H1 (cell line): ENCODE measurements at regions not wholly inside any gene's neighbourhood (a gene's known extent, or its start where the extent isn't known, plus 50 kb on each side); places are given as distances from the start of the nearest gene placed in this dataset.

Experiments
- CTCF ChIA-PET: fragments of 300-600 bp; sonication (Branson Sonifier 250); formaldehyde crosslinking; loops from one replicate; lab custom pipeline; 2021; ENCODE audit not compliant: partially characterized antibody; lab: Charles Lee
- POLR2A ChIA-PET: fragments of 300-600 bp; sonication (Branson Sonifier 250); formaldehyde crosslinking; loops from one replicate; lab custom pipeline; 2021; ENCODE audit warnings: inconsistent platforms; ENCODE audit not compliant: partially characterized antibody; lab: Charles Lee
- DNase-seq, 2 experiments: peaks; one replicate each; pipeline versions ENCODE4 v3.0.0 to v3.0.0-alpha.2; 2010 to 2022; ENCODE audit warnings: low spot score in 2 of 2, low read depth in 1 of 2, mixed read lengths in 1 of 2
- FAIRE-seq: peaks from 2 replicates; lab custom pipeline; 2011; peaks lifted over from hg19 to GRCh38; lab: Jason Lieb, UNC
- H2AFZ ChIP-seq: 2 replicates; pipeline ENCODE4 v1.8.1; 2012; ENCODE audit warnings: low read length, inconsistent platforms
- H2AK5ac ChIP-seq: 2 replicates; pipeline ENCODE4 v1.6.1; 2013; ENCODE audit warnings: low read depth, low read length
- H2BK120ac ChIP-seq: replicated peaks from 2 replicates; pipeline ENCODE3; 2013; ENCODE audit warnings: low read depth, low read length, inconsistent platforms
- H2BK12ac ChIP-seq: 2 replicates; pipeline ENCODE4 v1.6.1; 2013; ENCODE audit warnings: low read depth, low read length
- H2BK15ac ChIP-seq: 2 replicates; pipeline ENCODE4 v1.6.1; 2013; ENCODE audit warnings: low read length
- H2BK20ac ChIP-seq: 2 replicates; pipeline ENCODE4 v1.6.1; 2013; ENCODE audit warnings: low read length
- H2BK5ac ChIP-seq: 2 replicates; pipeline ENCODE4 v1.6.1; 2013; ENCODE audit warnings: low read depth, low read length
- H3K14ac ChIP-seq: 2 replicates; pipeline ENCODE4 v1.6.1; 2013; ENCODE audit warnings: inconsistent platforms; ENCODE audit not compliant: insufficient read length
- H3K18ac ChIP-seq: 2 replicates; pipeline ENCODE4 v1.6.1; 2013; ENCODE audit warnings: low read length; ENCODE audit errors: extremely low read depth
- H3K23ac ChIP-seq: 2 replicates; pipeline ENCODE4 v1.6.1; 2013; ENCODE audit warnings: inconsistent platforms; ENCODE audit not compliant: insufficient read length
- H3K23me2 ChIP-seq: 2 replicates; pipeline ENCODE4 v1.6.1; 2013; ENCODE audit warnings: low read depth, low read length
- H3K27ac ChIP-seq: 2 replicates; pipeline ENCODE4 v1.6.1; 2011; ENCODE audit warnings: low read depth, low read length, inconsistent platforms
- H3K27me3 ChIP-seq, 4 experiments: replicated peaks in 1 of 4; 1 replicate in 1 of 4; 2 replicates in 3 of 4; pipeline versions ENCODE4 v1.6.1 to v1.8.1; 2011 to 2013; ENCODE audit warnings: low read length in 3 of 4, mild to moderate bottlenecking in 3 of 4, inconsistent platforms in 2 of 4, mixed read lengths in 2 of 4, moderate library complexity in 1 of 4; ENCODE audit not compliant: control insufficient read depth in 3 of 4, insufficient read depth in 3 of 4; ENCODE audit errors: extremely low read depth in 1 of 4
- H3K36me3 ChIP-seq, 4 experiments: 2 replicates each; pipeline versions ENCODE4 v1.6.1 to v1.8.1; 2011 to 2013; ENCODE audit warnings: mild to moderate bottlenecking in 4 of 4, low read length in 3 of 4, moderate library complexity in 2 of 4, control low read depth in 1 of 4, inconsistent platforms in 1 of 4; ENCODE audit not compliant: insufficient read depth in 4 of 4, control insufficient read depth in 2 of 4
- H3K4ac ChIP-seq: replicated peaks from 2 replicates; pipeline ENCODE3; 2013; ENCODE audit warnings: low read length, low read depth, mixed read lengths, inconsistent platforms; ENCODE audit not compliant: insufficient read length
- H3K4me1 ChIP-seq, 4 experiments: replicated peaks in 1 of 4; 1 replicate in 1 of 4; 2 replicates in 3 of 4; pipeline versions ENCODE4 v1.6.1 to v1.8.1; 2011 to 2013; ENCODE audit warnings: low read length in 3 of 4, inconsistent platforms in 2 of 4, mixed read lengths in 1 of 4; ENCODE audit not compliant: insufficient read depth in 4 of 4, control insufficient read depth in 3 of 4
- H3K4me2 ChIP-seq, 2 experiments: 2 replicates each; pipeline versions ENCODE4 v1.6.1 to v1.8.1; 2011 to 2013; ENCODE audit warnings: low read depth in 2 of 2, low read length in 2 of 2, control low read depth in 1 of 2, inconsistent platforms in 1 of 2, mild to moderate bottlenecking in 1 of 2; ENCODE audit not compliant: insufficient read depth in 1 of 2
- H3K4me3 ChIP-seq, 4 experiments: fragments of 200-600, 300-600 bp in 1 of 4; sonication (generic), shearing (Covaris generic), sonication (Bioruptor Twin) in 1 of 4; 2 replicates each; pipeline versions ENCODE4 v1.5.1 to v1.8.1; 2011 to 2016; ENCODE audit warnings: low read length in 4 of 4, low read depth in 3 of 4, control low read depth in 2 of 4, inconsistent platforms in 2 of 4, mild to moderate bottlenecking in 2 of 4, mixed read lengths in 1 of 4, moderate library complexity in 1 of 4; ENCODE audit not compliant: insufficient read depth in 2 of 4; ENCODE audit errors: extremely low read depth in 1 of 4
- H3K56ac ChIP-seq: replicated peaks from 2 replicates; pipeline ENCODE3; 2013; ENCODE audit warnings: low read depth, mild to moderate bottlenecking, mixed read lengths, low read length, inconsistent platforms; ENCODE audit not compliant: insufficient read length
- H3K79me1 ChIP-seq: 2 replicates; pipeline ENCODE4 v1.6.1; 2013; ENCODE audit warnings: low read depth, low read length, control low read depth
- H3K79me2 ChIP-seq, 2 experiments: 2 replicates each; pipeline versions ENCODE4 v1.6.1 to v1.8.1; 2012 to 2013; ENCODE audit warnings: low read length in 2 of 2, mild to moderate bottlenecking in 2 of 2, inconsistent platforms in 1 of 2; ENCODE audit not compliant: insufficient read depth in 2 of 2, control insufficient read depth in 1 of 2
- H3K9ac ChIP-seq, 4 experiments: replicated peaks in 1 of 4; 1 replicate in 1 of 4; 2 replicates in 3 of 4; pipeline versions ENCODE4 v1.6.1 to v1.8.1; 2011 to 2013; ENCODE audit warnings: low read depth in 3 of 4, low read length in 3 of 4, control low read depth in 2 of 4, mild to moderate bottlenecking in 2 of 4, moderate library complexity in 2 of 4, inconsistent platforms in 1 of 4; ENCODE audit errors: extremely low read depth in 1 of 4
- H3K9me3 ChIP-seq, 2 experiments: 2 replicates each; pipeline versions ENCODE4 v1.6.1 to v1.8.1; 2012 to 2013; ENCODE audit warnings: mild to moderate bottlenecking in 2 of 2, moderate library complexity in 2 of 2, control low read depth in 1 of 2, inconsistent platforms in 1 of 2, low read depth in 1 of 2, low read length in 1 of 2, mixed read lengths in 1 of 2; ENCODE audit not compliant: insufficient read depth in 2 of 2
- H4K20me1 ChIP-seq, 2 experiments: replicated peaks in 1 of 2; 2 replicates each; pipeline versions ENCODE3 to v1.8.1; 2011 to 2013; ENCODE audit warnings: inconsistent platforms in 2 of 2, low read length in 2 of 2, mild to moderate bottlenecking in 1 of 2; ENCODE audit not compliant: insufficient read depth in 2 of 2, control insufficient read depth in 1 of 2
- H4K5ac ChIP-seq: 2 replicates; pipeline ENCODE4 v1.6.1; 2013; ENCODE audit warnings: low read length, low read depth, mixed read lengths, inconsistent platforms; ENCODE audit not compliant: insufficient read length
- H4K8ac ChIP-seq: 2 replicates; pipeline ENCODE4 v1.8.0; 2013; ENCODE audit warnings: mild to moderate bottlenecking, moderate library complexity, low read length, inconsistent platforms; ENCODE audit not compliant: insufficient read depth; ENCODE audit errors: extremely low read depth
- H4K91ac ChIP-seq: replicated peaks from 2 replicates; pipeline ENCODE3; 2013; ENCODE audit warnings: low read length, mixed read lengths, inconsistent platforms; ENCODE audit not compliant: insufficient read length
- BCL11A ChIP-seq, 2 experiments: IDR thresholded peaks; one replicate each; pipeline ENCODE4 v1.6.1; 2011; ENCODE audit warnings: low read depth in 2 of 2, low read length in 2 of 2, mild to moderate bottlenecking in 2 of 2
- CBX5 ChIP-seq: fragments of 300-800, 300-1000 bp; sonication (generic); IDR thresholded peaks from 2 replicates; pipeline ENCODE4 v1.7.1; 2016; ENCODE audit warnings: antibody characterized with exemption, low read length, low read depth
- CTBP2 ChIP-seq: IDR thresholded peaks from 2 replicates; pipeline ENCODE4 v1.7.0; 2011; ENCODE audit warnings: borderline replicate concordance, mild to moderate bottlenecking, moderate library complexity, mixed read lengths, low read length; ENCODE audit not compliant: insufficient read depth, insufficient read length
- EZH2 ChIP-seq: fragments of 200-600 bp; sonication (generic); IDR thresholded peaks from 2 replicates; pipeline ENCODE4 v1.7.1; 2012; ENCODE audit warnings: low read depth, mild to moderate bottlenecking, moderate library complexity, low read length, inconsistent platforms; ENCODE audit not compliant: severe bottlenecking
- JUND ChIP-seq: IDR thresholded peaks from 2 replicates; pipeline ENCODE4 v1.6.1; 2011; ENCODE audit warnings: mild to moderate bottlenecking, improper control_type of control experiment, low read length
- KDM5A ChIP-seq: fragments of 200-600 bp; IDR thresholded peaks from 2 replicates; pipeline ENCODE4 v1.7.1; 2012; ENCODE audit warnings: mild to moderate bottlenecking, low read length, inconsistent platforms, mixed read lengths
- MAFK ChIP-seq: IDR thresholded peaks from 2 replicates; pipeline ENCODE4 v1.6.1; 2012; ENCODE audit warnings: low read depth, mild to moderate bottlenecking, improper control_type of control experiment, low read length
- NRF1 ChIP-seq: IDR thresholded peaks from 2 replicates; pipeline ENCODE4 v1.6.1; 2011; ENCODE audit warnings: mild to moderate bottlenecking, low read depth, low read length, improper control_type of control experiment
- POLR2A ChIP-seq, 2 experiments: IDR thresholded peaks; 1 replicate in 1 of 2; 2 replicates in 1 of 2; pipeline ENCODE4 v1.6.1; 2011; ENCODE audit warnings: low read depth in 2 of 2, low read length in 2 of 2, mild to moderate bottlenecking in 2 of 2; ENCODE audit errors: control extremely low read depth in 1 of 2
- POLR2AphosphoS5 ChIP-seq: IDR thresholded peaks from 2 replicates; pipeline ENCODE4 v1.6.1; 2011; ENCODE audit warnings: low read depth, low read length
- RFX5 ChIP-seq: IDR thresholded peaks from 2 replicates; pipeline ENCODE4 v1.6.1; 2011; ENCODE audit warnings: low read depth, low read length, improper control_type of control experiment, borderline replicate concordance
- SP2 ChIP-seq: IDR thresholded peaks from 2 replicates; pipeline ENCODE4 v1.6.1; 2012; ENCODE audit warnings: mild to moderate bottlenecking, low read length, inconsistent platforms
- TCF12 ChIP-seq: IDR thresholded peaks from 2 replicates; pipeline ENCODE4 v1.6.1; 2011; ENCODE audit warnings: low read depth, mild to moderate bottlenecking, low read length
- TEAD4 ChIP-seq: IDR thresholded peaks from 2 replicates; pipeline ENCODE4 v1.6.1; 2012; ENCODE audit warnings: low read depth, low read length, inconsistent platforms, mixed read lengths
- YY1 ChIP-seq: IDR thresholded peaks from 2 replicates; pipeline ENCODE4 v1.6.1; 2011; ENCODE audit warnings: low read depth, mild to moderate bottlenecking, low read length
- WGBS, 2 experiments: shearing (Covaris generic) in 1 of 2; methylation state at CpG; one replicate each; pipeline versions ENCODE4 v1.1.6 to v1.1.7; 2013 to 2015; ENCODE audit warnings: low lambda C conversion rate in 2 of 2, mixed read lengths in 2 of 2, inconsistent platforms in 1 of 2, low coverage in 1 of 2, missing lambda C conversion rate in 1 of 2; ENCODE audit not compliant: insufficient replicate concordance in 2 of 2, insufficient coverage in 1 of 2, insufficient read length in 1 of 2; ENCODE audit errors: extremely low coverage in 1 of 2, missing lambda C conversion rate in 1 of 2; 5-methylcytosine and 5-hydroxymethylcytosine counted together
- TF ChIP-seq, protein P1 (sequence below): IDR thresholded peaks from 2 replicates; pipeline ENCODE4 v1.6.1; 2011; ENCODE audit warnings: low read depth, mild to moderate bottlenecking, low read length; ENCODE audit not compliant: insufficient read depth

DNA sequence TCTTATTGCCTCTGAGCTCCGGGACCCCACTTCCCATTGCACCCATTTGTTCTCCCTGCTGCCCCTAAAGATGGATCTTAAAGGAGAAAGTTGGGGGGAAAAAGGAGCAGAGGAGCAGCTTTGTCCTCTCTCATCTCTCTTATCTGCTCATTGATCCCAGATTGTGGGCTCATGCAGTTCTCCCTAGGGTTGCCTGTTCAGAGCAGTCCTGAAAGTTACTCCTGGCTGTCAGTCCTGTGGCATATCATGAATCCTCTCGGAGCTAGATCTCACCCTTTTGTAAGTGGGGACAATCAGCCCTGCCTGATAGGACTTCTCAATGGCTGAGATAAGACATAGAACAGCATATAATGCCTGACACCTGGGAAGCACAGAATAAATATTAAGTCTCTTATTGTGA lies 440.3 kb downstream of the IRS2 start:
- Histone ChIP-seq H3K4me3 (no peak overlapping the region), H2BK20ac (no peak overlapping the region), H3K9me3 (no peaks in the 10 kb centered on the region; a peak in 1 of 4 replicates), H2AFZ (no peak overlapping the region), H3K4ac (no peak overlapping the region), H4K91ac (no peak overlapping the region), H2AK5ac (no peak overlapping the region), H4K8ac (no peak overlapping the region), H3K27me3 (no peaks in the 10 kb centered on the region), H3K18ac (no peak overlapping the region), H3K56ac (no peak overlapping the region), H3K4me2 (no peak overlapping the region), H3K36me3 (no peaks in the 10 kb centered on the region), H3K79me2 (no peaks in the 10 kb centered on the region), H2BK5ac (no peak overlapping the region), H4K5ac (no peak overlapping the region), H3K79me1 (no peaks in the 10 kb centered on the region), H3K23ac (no peak overlapping the region), H3K23me2 (no peaks in the 10 kb centered on the region), H3K4me1 (no peaks in the 10 kb centered on the region), H2BK15ac (no peak overlapping the region), H4K20me1 (no peaks in the 10 kb centered on the region), H3K27ac (no peak overlapping the region), H3K14ac (no peak overlapping the region), H2BK120ac (no peak overlapping the region), H2BK12ac (no peak overlapping the region), H3K9ac (no peak overlapping the region)
- ChIA-PET CTCF (no interaction called here), POLR2A (no interaction called here)
- FAIRE-seq (no peak), DNase-seq (no peak)
- WGBS, 2 experiments, result 90% methylated on average over 2 of the region's 2 CpGs; no CpG with 5 or more reads in 1 of the 2 experiments
- TF ChIP-seq RFX5 (no peak), JUND (no peak), EZH2 (no peak), MAFK (no peak), CBX5 (no peak), CTBP2 (no peak), TCF12 (no peak), TEAD4 (no peak), BCL11A (IDR thresholded peaks at IDR 0.05; ENCODE audit: low read depth in 2 of 2, low read length in 2 of 2) (no peak), NRF1 (no peak), YY1 (no peak), SP2 (no peak), KDM5A (no peak), POLR2A (IDR thresholded peaks at IDR 0.05; ENCODE audit: control extremely low read depth in 1 of 2, low read depth in 2 of 2, low read length in 2 of 2) (no peak), POLR2AphosphoS5 (no peak)
- TF ChIP-seq, protein P1, sequence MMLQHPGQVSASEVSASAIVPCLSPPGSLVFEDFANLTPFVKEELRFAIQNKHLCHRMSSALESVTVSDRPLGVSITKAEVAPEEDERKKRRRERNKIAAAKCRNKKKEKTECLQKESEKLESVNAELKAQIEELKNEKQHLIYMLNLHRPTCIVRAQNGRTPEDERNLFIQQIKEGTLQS, result no peak
